Natural killer cell treated with Interleukin-12 subunit alpha and Interleukin-12 subunit beta and Interleukin-15 and Interleukin-18, amount 100 ng/mL, for 72 hours (primary cell): ENCODE measurements at regions not wholly inside any gene's neighbourhood (a gene's known extent, or its start where the extent isn't known, plus 50 kb on each side); places are given as distances from the start of the nearest gene placed in this dataset.

ENCODE experiments used
- ATAC-seq, 2 donors: fragments of 150-1000 bp; cut with Tn5 transposase in 1 of 2; sonication (Bioruptor Pico), chemical (Tn5 transposase) in 1 of 2; 2 replicates each; pipeline ENCODE4 v1.10.0; 2021
- DNase-seq: peaks from one replicate; pipeline ENCODE4 v3.0.0; 2022; ENCODE audit warnings: low spot score
- H3K27ac Mint-ChIP-seq, 2 donors: 1 replicate in 1 of 2; 2 replicates in 1 of 2; pipeline ENCODE4 v1.8.0; 2022; ENCODE audit warnings: mixed read lengths in 2 of 2, mild to moderate bottlenecking in 1 of 2, moderate library complexity in 1 of 2
- H3K27me3 Mint-ChIP-seq, 2 donors: 1 replicate in 1 of 2; 2 replicates in 1 of 2; pipeline ENCODE4 v1.8.0; 2022; ENCODE audit warnings: mixed read lengths in 2 of 2
- H3K36me3 Mint-ChIP-seq: one replicate; pipeline ENCODE4 v1.8.0; 2022; ENCODE audit warnings: mixed read lengths
- H3K4me1 Mint-ChIP-seq, 2 donors: 1 replicate in 1 of 2; 2 replicates in 1 of 2; pipeline ENCODE4 v1.8.0; 2022; ENCODE audit warnings: low read depth in 2 of 2, mixed read lengths in 2 of 2, mild to moderate bottlenecking in 1 of 2
- H3K4me3 Mint-ChIP-seq: one replicate; pipeline ENCODE4 v1.8.0; 2022; ENCODE audit warnings: mixed read lengths
- H3K9me3 Mint-ChIP-seq: 2 replicates; pipeline ENCODE4 v1.8.0; 2022; ENCODE audit warnings: mixed read lengths

DNA sequence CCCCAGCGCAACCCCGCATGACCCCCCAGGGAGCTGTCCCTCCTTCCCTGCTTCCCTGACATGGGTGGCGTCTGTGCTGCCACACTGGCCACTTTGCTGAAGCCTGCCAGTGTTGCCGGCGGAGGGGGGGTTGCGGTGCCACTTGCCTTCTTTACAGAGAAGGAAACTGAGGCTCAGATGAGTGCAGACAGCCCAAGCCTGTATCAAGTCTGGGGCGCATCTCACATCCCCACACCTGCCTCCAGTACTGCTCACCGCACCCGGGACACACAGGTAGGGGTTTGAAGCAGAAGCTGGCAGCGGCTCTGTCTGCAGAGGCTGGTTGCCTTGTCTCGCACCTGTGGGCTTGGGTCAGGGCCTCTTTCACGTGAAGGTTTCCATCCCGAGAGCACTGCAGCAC lies 104.7 kb upstream of the RTL1 start:
- Mint-ChIP-seq H3K4me3 (no peak overlapping the region), H3K36me3 (no peaks in the 10 kb centered on the region), H3K27ac (no peak overlapping the region), H3K27me3 (peaks cover 21 to 23% of the 10 kb centered on the region in 2 donors), H3K9me3 (no peaks in the 10 kb centered on the region), H3K4me1 (no peaks in the 10 kb centered on the region)
- ATAC-seq (no peak), DNase-seq (no peak)

DNA sequence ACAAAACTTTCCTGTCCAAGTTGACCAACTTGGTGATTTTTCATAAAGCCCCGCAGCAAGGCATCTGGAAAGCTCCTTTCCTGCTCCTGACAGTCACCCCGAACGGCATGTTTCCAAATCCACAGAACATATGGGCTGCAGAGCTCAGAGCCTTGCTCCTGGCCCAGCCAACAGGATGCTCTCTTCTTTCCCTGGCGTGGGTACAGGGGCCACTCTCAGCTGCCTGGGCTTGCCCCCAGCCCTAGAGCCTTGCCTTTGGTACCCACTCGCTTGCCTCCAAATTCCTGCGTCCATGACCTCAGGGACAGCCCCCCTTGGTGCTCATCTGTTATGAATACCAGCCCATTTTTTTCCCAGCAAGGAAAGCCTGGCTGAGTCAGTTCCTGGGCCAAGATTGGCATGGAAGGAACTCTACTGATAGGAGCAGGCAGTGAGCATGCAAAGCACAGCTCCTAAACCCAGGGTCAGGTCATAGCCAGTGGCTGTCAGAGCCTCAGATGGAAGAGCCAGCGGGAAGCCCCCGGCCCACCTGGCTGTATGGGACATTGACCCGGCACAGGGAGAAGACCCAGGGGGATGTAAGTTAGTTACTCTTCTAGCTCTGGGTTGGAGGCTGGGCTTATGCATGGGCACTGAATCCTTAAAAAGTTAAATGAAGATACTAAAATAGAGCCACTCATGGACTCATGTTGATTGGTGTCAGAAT lies 105.3 kb upstream of the RTL1 start:
- DNase-seq (no peak), ATAC-seq (peak in 1 of 2 donors; percentile 21)
- Mint-ChIP-seq H3K4me1 (no peaks in the 10 kb centered on the region), H3K4me3 (no peak overlapping the region), H3K9me3 (no peaks in the 10 kb centered on the region), H3K36me3 (no peaks in the 10 kb centered on the region), H3K27me3 (peaks cover 17 to 23% of the 10 kb centered on the region in 2 donors), H3K27ac (no peak overlapping the region)

DNA sequence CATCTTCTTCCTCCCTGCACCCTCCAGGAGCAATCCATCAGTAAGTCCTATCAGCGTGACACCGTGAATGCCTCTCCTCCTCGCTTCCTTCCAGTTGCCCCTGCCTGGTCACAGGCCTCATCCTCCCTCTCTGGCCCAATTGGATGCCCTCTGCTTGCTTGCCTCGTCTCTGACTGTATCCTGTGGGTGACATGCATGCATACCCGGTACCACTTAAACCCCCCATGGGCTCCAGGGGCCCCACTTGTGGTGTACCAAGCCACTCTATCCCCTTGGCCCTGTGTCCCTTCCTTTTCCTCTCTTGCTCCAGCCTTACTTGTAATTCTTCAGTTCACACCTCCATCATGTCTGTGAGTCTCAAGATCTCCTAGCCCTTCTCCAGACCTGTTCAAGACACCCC lies 106.0 kb upstream of the RTL1 start:
- Mint-ChIP-seq H3K27ac (no peak overlapping the region), H3K36me3 (no peaks in the 10 kb centered on the region), H3K27me3 (peaks cover 17% of the 10 kb centered on the region in 2 donors), H3K4me3 (no peak overlapping the region), H3K9me3 (no peaks in the 10 kb centered on the region), H3K4me1 (no peaks in the 10 kb centered on the region)
- DNase-seq (no peak), ATAC-seq (peak; percentile 34 to 37)

DNA sequence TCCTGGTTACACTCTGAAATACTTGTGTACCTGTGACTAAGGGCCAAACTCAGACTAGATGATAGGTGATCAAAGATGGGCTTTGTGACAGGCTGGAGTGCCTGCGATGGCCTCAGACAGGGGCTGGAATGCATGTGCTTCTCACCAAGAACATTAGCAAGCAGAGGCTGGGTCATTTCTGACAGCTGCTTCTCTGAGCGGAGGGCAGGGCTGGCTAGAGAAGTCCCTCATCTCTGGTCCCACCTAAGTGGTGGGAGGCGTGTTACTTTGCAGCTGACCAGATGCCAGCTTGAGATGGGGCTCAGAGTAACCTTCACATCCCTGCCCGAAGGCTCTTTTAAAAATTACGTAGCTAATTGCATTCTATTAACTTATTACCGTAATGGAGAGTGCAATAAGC lies 106.8 kb upstream of the RTL1 start:
- no peaks in the 10 kb centered on the region for H3K9me3 Mint-ChIP-seq
- H3K27me3 Mint-ChIP-seq, result peaks cover 17 to 18% of the 10 kb centered on the region in 2 donors
- H3K4me3 Mint-ChIP-seq, result no peak overlapping the region
- no peak overlapping the region for H3K27ac Mint-ChIP-seq
- ATAC-seq (no peak), DNase-seq (no peak)
- H3K4me1 Mint-ChIP-seq, result no peaks in the 10 kb centered on the region
- no peaks in the 10 kb centered on the region for H3K36me3 Mint-ChIP-seq

DNA sequence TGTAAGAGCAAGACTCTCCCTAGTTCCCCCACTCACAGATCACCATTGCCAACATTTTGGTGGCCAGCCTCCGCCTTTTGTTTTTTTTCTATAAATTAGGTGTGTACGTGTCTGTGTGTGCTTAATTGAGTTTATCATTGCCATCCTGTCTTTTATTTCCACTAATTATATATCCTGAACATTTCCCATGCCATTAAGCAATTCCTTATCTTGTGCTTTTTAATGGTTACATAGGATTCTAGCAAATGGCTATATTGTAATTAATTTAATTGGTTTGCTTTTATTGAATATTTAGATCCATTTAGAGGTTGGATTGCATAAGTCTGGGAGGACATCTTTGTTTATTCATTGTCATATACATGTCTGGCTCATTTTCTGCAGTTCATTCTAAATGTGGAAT lies 107.3 kb upstream of the RTL1 start:
- Mint-ChIP-seq H3K27me3 (peaks cover 17 to 18% of the 10 kb centered on the region in 2 donors), H3K4me1 (no peaks in the 10 kb centered on the region), H3K36me3 (no peaks in the 10 kb centered on the region), H3K9me3 (no peaks in the 10 kb centered on the region), H3K4me3 (no peak overlapping the region), H3K27ac (no peak overlapping the region)
- no peak for ATAC-seq
- no peak for DNase-seq

DNA sequence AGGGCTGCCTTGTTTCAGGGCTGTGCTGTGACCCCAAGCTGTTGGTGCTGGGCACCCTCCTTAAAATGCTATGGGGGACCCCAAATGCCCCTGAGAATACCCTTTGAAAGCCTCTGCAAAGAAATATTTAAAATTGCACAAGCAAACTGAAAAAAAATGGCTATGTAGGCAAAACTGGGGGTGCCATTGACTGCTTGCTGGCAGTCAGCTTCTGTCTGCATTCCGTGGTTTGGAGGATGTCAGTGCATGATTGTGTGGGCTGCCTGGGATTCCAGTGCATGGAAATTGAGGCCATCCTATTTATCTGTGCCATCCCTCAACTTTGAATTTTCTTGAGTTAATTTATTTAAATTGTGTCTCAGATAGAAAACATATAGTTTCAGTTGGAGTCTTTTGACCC lies 113.7 kb upstream of the RTL1 start:
- DNase-seq (no peak), ATAC-seq (no peak)
- Mint-ChIP-seq H3K4me3 (no peak overlapping the region), H3K27me3 (peaks cover 22 to 38% of the 10 kb centered on the region in 2 donors), H3K27ac (no peak overlapping the region), H3K9me3 (no peaks in the 10 kb centered on the region), H3K4me1 (peaks cover 0 to 3% of the 10 kb centered on the region in 2 donors), H3K36me3 (no peaks in the 10 kb centered on the region)

DNA sequence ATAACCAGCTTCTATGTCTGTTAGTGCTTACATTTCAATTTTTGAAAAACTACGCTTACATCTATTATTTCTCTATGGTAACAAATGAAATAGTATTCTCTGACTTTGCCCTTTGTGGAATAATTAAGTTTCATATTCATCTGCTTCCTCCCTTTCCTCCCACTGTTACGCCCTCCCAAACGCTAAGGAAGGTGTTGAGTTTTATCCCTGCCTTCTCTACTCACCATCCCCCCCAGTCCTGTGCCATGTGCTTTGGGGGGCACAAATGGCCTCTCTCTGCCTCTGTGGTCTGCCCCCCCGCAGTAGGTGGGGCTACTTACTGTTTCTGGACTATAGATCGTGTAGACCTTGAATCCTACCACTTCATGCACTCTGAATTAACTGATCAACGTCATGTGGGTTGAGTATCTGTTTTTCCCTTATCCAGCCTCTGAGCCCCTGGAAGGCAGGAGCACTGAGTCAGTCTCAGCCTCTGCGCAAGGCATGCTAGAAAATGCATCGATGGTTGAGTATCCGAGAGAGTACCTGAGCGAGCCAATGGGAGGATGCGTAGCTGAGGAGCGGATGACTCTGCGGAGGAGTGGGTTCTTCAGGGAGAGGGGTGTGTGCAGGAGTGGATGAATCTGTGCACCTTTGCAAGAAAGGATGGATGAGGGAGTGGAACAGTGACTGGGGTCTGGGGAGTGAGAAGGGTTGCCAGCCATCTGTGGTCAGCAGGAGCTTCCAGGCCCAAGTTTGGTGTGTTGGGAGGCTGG lies 114.5 kb upstream of the RTL1 start:
- Mint-ChIP-seq H3K36me3 (no peaks in the 10 kb centered on the region), H3K27me3 (peaks cover 22 to 35% of the 10 kb centered on the region in 2 donors), H3K9me3 (no peaks in the 10 kb centered on the region), H3K4me3 (no peak overlapping the region), H3K27ac (no peak overlapping the region), H3K4me1 (peaks cover 0 to 3% of the 10 kb centered on the region in 2 donors)
- ATAC-seq, result no peak
- no peak for DNase-seq

DNA sequence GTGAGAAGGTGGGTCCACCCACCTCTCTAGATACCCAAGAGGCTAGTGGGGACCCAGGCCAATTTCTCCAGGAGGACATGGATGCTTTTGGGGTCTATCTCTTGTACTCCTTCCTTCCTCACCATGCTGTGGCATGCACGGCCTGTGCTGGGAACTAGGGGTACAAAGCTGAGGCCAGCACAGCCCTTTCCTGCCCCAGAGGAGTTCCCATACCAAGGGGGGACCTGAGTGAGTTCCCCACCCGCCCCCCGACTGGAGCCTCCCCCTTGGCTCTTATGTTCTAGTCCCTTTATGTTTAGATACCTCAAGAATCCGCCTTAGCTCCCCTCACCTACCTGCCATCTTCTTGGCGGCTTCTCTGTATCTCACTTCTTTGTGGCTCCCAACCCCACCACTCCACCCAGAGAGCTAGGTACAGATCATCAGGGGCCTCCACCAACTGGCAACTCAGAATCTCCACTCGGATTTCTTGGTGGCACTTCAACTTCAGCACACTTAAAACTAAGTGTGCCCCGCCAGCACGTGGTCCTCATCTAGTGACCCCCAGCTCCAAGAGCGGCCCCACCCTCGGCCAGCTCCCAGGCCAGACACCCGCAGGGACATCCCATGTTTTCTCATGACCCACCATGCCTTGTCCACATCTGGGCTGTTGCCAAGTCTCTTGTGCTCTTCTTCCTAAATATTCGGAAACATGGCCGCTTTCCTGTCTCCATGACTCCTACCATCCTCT lies 115.2 kb upstream of the RTL1 start:
- Mint-ChIP-seq H3K4me1 (peaks cover 0 to 3% of the 10 kb centered on the region in 2 donors), H3K36me3 (no peaks in the 10 kb centered on the region), H3K27ac (no peak overlapping the region), H3K4me3 (no peak overlapping the region), H3K27me3 (peaks cover 22 to 35% of the 10 kb centered on the region in 2 donors), H3K9me3 (no peaks in the 10 kb centered on the region)
- no peak for ATAC-seq
- no peak for DNase-seq

DNA sequence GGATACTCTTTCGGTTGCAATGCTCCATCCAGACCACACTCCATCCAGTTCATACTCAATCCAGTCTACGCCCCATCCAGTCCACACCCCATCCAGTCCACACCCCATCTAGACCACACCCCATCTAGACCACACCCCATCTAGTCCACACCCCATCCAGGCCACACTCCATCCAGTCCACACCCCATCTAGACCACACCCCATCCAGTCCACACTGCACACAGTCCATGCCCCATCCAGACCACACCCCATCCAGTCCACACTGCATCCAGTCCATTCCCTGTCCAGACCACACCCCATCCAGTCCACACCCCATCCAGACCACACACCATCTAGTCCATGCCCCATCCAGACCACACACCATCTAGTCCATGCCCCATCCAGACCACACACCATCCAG lies 116.0 kb upstream of the RTL1 start:
- H3K27me3 Mint-ChIP-seq, result peaks cover 22 to 35% of the 10 kb centered on the region in 2 donors
- no peak overlapping the region for H3K4me3 Mint-ChIP-seq
- H3K9me3 Mint-ChIP-seq, result no peaks in the 10 kb centered on the region
- ATAC-seq (no peak), DNase-seq (no peak)
- H3K4me1 Mint-ChIP-seq, result peaks cover 0 to 3% of the 10 kb centered on the region in 2 donors
- no peaks in the 10 kb centered on the region for H3K36me3 Mint-ChIP-seq
- H3K27ac Mint-ChIP-seq, result no peak overlapping the region

DNA sequence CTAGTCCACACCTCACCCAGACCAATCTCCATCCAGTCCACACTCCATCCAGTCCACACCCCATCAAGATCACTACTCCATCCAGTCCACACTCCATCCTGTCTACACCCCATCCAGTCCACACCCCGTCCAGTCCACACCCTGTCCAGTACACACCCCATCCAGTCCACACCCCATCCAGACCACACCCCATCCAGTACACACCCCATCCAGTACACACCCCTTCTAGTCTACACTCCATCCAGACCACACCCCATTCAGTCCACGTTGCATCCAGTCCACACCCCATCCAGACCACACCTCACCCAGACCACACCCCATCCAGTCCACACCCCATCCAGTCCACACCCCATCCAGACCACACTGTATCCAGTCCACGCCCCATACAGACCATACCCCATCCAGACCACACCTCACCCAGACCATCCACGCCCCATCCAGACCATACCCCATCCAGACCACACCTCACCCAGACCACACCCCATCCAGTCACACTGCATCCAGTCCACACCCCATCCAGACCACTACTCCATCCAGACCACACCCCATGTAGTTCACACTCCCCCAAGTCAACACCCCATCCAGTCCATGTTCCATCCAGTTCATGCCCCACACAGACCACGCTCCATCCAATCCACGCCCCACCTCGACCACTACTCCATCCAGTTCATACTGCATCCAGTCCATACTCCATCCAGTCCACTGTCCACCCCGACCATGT lies 116.6 kb upstream of the RTL1 start:
- ATAC-seq, result peak; percentile 37 to 41
- no peaks in the 10 kb centered on the region for H3K36me3 Mint-ChIP-seq
- H3K27me3 Mint-ChIP-seq, result peaks cover 19 to 35% of the 10 kb centered on the region in 2 donors
- H3K4me3 Mint-ChIP-seq, result no peak overlapping the region
- H3K27ac Mint-ChIP-seq, result no peak overlapping the region
- H3K4me1 Mint-ChIP-seq, result peaks cover 0 to 3% of the 10 kb centered on the region in 2 donors
- H3K9me3 Mint-ChIP-seq, result no peaks in the 10 kb centered on the region
- DNase-seq, result no peak

DNA sequence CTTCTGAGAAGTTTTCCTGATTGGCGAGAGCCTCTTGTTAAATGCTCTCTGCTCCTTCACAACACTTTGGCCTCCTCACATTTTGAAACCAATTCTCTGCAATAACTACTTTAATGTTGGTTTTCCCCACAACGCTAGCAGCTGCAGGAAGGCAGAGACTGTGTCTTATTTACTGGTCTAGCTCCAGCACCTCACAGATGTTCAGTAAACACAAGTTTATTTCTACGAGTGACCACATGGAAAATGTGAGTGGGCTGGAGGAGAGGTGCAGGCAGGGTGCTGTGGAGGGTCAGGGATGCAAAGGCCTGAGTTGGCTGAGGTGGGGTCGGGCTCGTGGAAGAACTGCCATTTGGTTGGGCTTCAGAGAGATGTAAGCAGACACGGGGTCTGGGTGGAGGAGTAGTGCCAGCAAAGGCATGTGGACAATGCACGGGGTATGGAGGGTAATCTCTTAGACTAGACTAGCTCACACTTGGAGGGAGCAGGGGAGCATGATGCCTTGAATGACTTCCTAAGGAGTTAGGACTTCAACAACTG lies 117.4 kb upstream of the RTL1 start:
- Mint-ChIP-seq H3K4me3 (no peak overlapping the region), H3K9me3 (no peaks in the 10 kb centered on the region), H3K27ac (no peak overlapping the region), H3K36me3 (no peaks in the 10 kb centered on the region), H3K4me1 (peaks cover 0 to 3% of the 10 kb centered on the region in 2 donors), H3K27me3 (peaks cover 17 to 35% of the 10 kb centered on the region in 2 donors)
- DNase-seq, result no peak
- ATAC-seq, result no peak

DNA sequence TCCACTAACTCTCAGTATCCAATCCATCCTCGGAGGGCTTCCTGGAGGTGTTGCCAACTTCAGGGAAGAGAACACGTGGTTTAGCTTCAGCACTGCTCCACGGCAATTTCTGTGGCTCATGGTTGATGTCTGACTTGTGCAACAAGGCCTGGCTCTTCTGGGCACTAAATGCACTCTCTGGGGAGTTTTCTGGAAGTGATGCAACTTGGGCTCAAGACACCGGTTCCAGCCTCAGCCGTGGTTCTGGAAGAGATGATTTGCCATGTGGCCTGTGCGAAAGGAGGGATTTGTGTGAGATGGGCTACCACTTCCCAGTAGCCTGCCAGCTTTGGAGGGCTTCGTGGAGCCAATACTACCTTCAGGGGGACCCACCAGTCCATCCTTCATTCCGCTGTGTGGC lies 118.6 kb upstream of the RTL1 start:
- H3K36me3 Mint-ChIP-seq, result no peaks in the 10 kb centered on the region
- peaks cover 0 to 3% of the 10 kb centered on the region in 2 donors for H3K4me1 Mint-ChIP-seq
- DNase-seq, result no peak
- H3K9me3 Mint-ChIP-seq, result no peaks in the 10 kb centered on the region
- ATAC-seq, result no peak
- no peak overlapping the region for H3K27ac Mint-ChIP-seq
- H3K27me3 Mint-ChIP-seq, result peaks cover 12 to 29% of the 10 kb centered on the region in 2 donors
- no peak overlapping the region for H3K4me3 Mint-ChIP-seq

DNA sequence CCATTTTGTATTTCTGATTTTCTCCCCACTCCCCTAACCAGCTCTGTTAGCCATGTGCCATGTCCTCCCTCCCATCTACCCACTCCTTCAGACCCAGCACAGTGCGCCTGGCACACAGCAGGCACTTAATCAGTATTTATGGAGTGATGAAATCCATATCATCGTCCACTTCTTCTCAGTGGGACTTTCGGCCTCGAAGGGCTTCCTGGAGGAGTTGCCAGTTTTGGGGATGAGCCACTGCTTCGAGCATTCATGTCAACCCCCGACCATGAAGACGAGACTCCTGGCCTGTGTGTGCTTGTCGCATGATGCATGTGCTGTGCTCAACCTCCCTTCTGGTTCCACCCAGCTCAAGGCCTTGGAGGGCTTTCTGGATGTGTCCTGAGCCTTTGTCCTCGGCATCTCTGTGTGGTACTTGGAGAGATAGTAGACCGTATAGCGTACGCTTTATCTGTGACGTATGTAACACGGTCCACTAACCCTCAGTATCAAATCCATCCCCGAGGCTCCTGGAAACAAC lies 119.5 kb upstream of the RTL1 start:
- DNase-seq, result no peak
- Mint-ChIP-seq H3K4me3 (no peak overlapping the region), H3K27ac (no peak overlapping the region), H3K27me3 (peaks cover 9 to 25% of the 10 kb centered on the region in 2 donors), H3K9me3 (no peaks in the 10 kb centered on the region), H3K36me3 (no peaks in the 10 kb centered on the region), H3K4me1 (peaks cover 0 to 3% of the 10 kb centered on the region in 2 donors)
- no peak for ATAC-seq
